ENCODE measurements at regions not wholly inside any gene's neighbourhood (a gene's known extent, or its start where the extent isn't known, plus 50 kb on each side); places are given as distances from the start of the nearest gene placed in this dataset.

DNA sequence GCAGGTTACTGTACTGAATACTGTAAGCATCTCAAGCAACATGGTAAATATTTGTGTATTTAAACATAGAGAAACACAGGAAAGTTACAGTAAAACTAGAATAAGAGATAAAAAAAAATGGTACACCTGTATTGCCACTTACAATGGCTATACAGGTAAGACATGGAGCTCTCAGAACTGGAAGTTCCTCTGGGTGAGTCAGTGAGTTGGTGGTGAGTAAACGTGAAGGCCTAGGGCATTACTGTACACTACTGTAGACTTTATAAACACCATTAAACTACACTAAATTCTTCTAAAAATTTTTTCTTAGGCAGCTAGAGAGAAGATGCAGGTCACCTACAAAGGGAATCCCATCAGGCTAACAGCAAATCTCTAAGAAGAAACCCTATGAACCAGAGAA lies 872.9 kb downstream of the TAF11L14 start:
- BruUV-seq (replicated peaks): no TSS peak
- ATAC-seq: no peak
- in situ Hi-C loops (cut with MboI) (no loop called here), intact Hi-C loops (cut with micrococcal nuclease) (no loop called here)
- Histone ChIP-seq H4K20me1 (replicated peaks; ENCODE audit: control insufficient read depth, insufficient read depth, low read length) (no peaks in the 10 kb centered on the region), H3K79me2 (ENCODE audit: control insufficient read depth, insufficient read depth, low read length) (no peaks in the 10 kb centered on the region), H3K4me2 (ENCODE audit: insufficient read depth, low read length) (no peak overlapping the region), H3K9ac (ENCODE audit: insufficient read depth in 1 of 2, low read depth in 2 of 2, low read length in 2 of 2) (no peak overlapping the region), H2AFZ (ENCODE audit: low read depth, low read length) (no peak overlapping the region), H3K9me1 (ENCODE audit: control insufficient read depth, insufficient read depth, low read length) (no peaks in the 10 kb centered on the region), H3K27ac (ENCODE audit: extremely low read depth, low read depth, low read length) (no peak overlapping the region), H3K4me1 (replicated peaks in 1 of 2; ENCODE audit: control insufficient read depth in 2 of 2, insufficient read depth in 2 of 2, low read length in 2 of 2) (no peaks in the 10 kb centered on the region), H3K36me3 (ENCODE audit: control insufficient read depth, insufficient read depth, low read length) (no peaks in the 10 kb centered on the region), H3K4me3 (no peak overlapping the region), H3K9me3 (replicated peaks; ENCODE audit: control insufficient read depth, insufficient read depth, low read depth, low read length) (no peaks in the 10 kb centered on the region), H3K27me3 (ENCODE audit: control insufficient read depth in 2 of 2, insufficient read depth in 2 of 2, low read length in 2 of 2) (no peaks in the 10 kb centered on the region)
- TF ChIP-seq KDM5B (IDR thresholded peaks at IDR 0.05; ENCODE audit: insufficient replicate concordance, low read depth, low read length): no peak
- TF ChIP-seq THRAP3 (IDR thresholded peaks at IDR 0.05; ENCODE audit: borderline replicate concordance): no peak
- 0% methylated on average over 1 of the region's 1 CpG for WGBS (ENCODE audit: insufficient coverage, low coverage, missing lambda C conversion rate)
- no peak for DNase-seq (ENCODE audit: extremely low read depth in 1 of 4, low spot score in 3 of 4)
- CTCF ChIA-PET (ENCODE audit: low intra/inter-chr PET ratio): no interaction called here
- POLR2A ChIA-PET: no interaction called here
- FAIRE-seq: no peak

- no peaks in the 10 kb centered on the region for H4K20me1 ChIP-seq (replicated peaks; ENCODE audit: control insufficient read depth, insufficient read depth, low read length)
These were observed 883.6 kb downstream of the TAF11L14 start for GRCh38 chr5:18517641-18518380.

More at GRCh38 chr5:18517641-18518380, 883.6 kb downstream of the TAF11L14 start:
- intact Hi-C loops (cut with micrococcal nuclease) (no loop called here), in situ Hi-C loops (cut with MboI) (no loop called here)
- H3K9me3 ChIP-seq (replicated peaks; ENCODE audit: control insufficient read depth, insufficient read depth, low read depth, low read length): no peaks in the 10 kb centered on the region
- TF ChIP-seq E2F4 (CRISPR knock-in tag; IDR thresholded peaks at IDR 0.05; ENCODE audit: low read depth) (no peak), MXI1 (IDR thresholded peaks at IDR 0.05; ENCODE audit: low read depth, low read length) (no peak), XRCC4 (IDR thresholded peaks at IDR 0.05; ENCODE audit: extremely low read depth, insufficient read depth, insufficient read length) (no peak), TAF9B (IDR thresholded peaks at IDR 0.05; ENCODE audit: partially characterized antibody) (no peak), SMARCB1 (IDR thresholded peaks at IDR 0.05; ENCODE audit: insufficient read length, low read depth) (no peak)
- no peak overlapping the region for H2AFZ ChIP-seq (ENCODE audit: low read depth, low read length)
- ChIA-PET POLR2A (no interaction called here), CTCF (ENCODE audit: low intra/inter-chr PET ratio) (no interaction called here)
- no peak overlapping the region for H3K27ac ChIP-seq (ENCODE audit: extremely low read depth, low read depth, low read length)
- no peak overlapping the region for H3K4me2 ChIP-seq (ENCODE audit: insufficient read depth, low read length)
- no peak overlapping the region for H3K9ac ChIP-seq (ENCODE audit: insufficient read depth in 1 of 2, low read depth in 2 of 2, low read length in 2 of 2)
- no peaks in the 10 kb centered on the region for H3K36me3 ChIP-seq (ENCODE audit: control insufficient read depth, insufficient read depth, low read length)
- 2% methylated on average over 6 of the region's 6 CpGs for WGBS (ENCODE audit: insufficient coverage, low coverage, missing lambda C conversion rate)
- no peak for FAIRE-seq
- DNase-seq (ENCODE audit: extremely low read depth in 1 of 4, low spot score in 3 of 4): no peak
- no peaks in the 10 kb centered on the region for H3K4me1 ChIP-seq (replicated peaks in 1 of 2; ENCODE audit: control insufficient read depth in 2 of 2, insufficient read depth in 2 of 2, low read length in 2 of 2)
- H3K27me3 ChIP-seq (ENCODE audit: control insufficient read depth in 2 of 2, insufficient read depth in 2 of 2, low read length in 2 of 2): no peaks in the 10 kb centered on the region
- no peaks in the 10 kb centered on the region for H3K79me2 ChIP-seq (ENCODE audit: control insufficient read depth, insufficient read depth, low read length)
- H3K4me3 ChIP-seq: no peak overlapping the region
- ATAC-seq: no peak
- BruUV-seq (replicated peaks): no TSS peak
- no peaks in the 10 kb centered on the region for H3K9me1 ChIP-seq (ENCODE audit: control insufficient read depth, insufficient read depth, low read length)
